GM18519 (cell line): ENCODE measurements at regions not wholly inside any gene's neighbourhood (a gene's known extent, or its start where the extent isn't known, plus 50 kb on each side); places are given as distances from the start of the nearest gene placed in this dataset.

ENCODE experiments used
- ATAC-seq: cut with Tn5 transposase; IDR thresholded peaks from one replicate; pipeline ENCODE4 v1.9.1; 2021; ENCODE audit warnings: mild to moderate bottlenecking, moderate library complexity; ENCODE audit not compliant: unreplicated experiment, low FRiP score

- ATAC-seq = no peak
Measured at GRCh38 chr1:163709636-163710035, 387.9 kb downstream of the NUF2 start.

- no peak for ATAC-seq
Measured at GRCh38 chr1:163712321-163712720, 390.6 kb downstream of the NUF2 start.

- ATAC-seq = no peak
Measured at GRCh38 chr1:163720294-163720693, 398.5 kb downstream of the NUF2 start.

GRCh38 chr1:163725551-163725950 lies 403.8 kb downstream of the NUF2 start:
- no peak for ATAC-seq

GRCh38 chr1:163730411-163730821 lies 408.7 kb downstream of the NUF2 start:
- no peak for ATAC-seq

GRCh38 chr1:163737261-163737660 lies 415.5 kb downstream of the NUF2 start:
- no peak for ATAC-seq

GRCh38 chr1:163744301-163744887 lies 422.6 kb downstream of the NUF2 start:
- ATAC-seq = no peak

GRCh38 chr1:163745204-163745603 lies 423.4 kb downstream of the NUF2 start:
- ATAC-seq = no peak

GRCh38 chr1:163747261-163747660 lies 425.5 kb downstream of the NUF2 start:
- ATAC-seq = no peak

- no peak for ATAC-seq
Measured at GRCh38 chr1:163747855-163748254, 426.1 kb downstream of the NUF2 start.

- no peak for ATAC-seq
Measured at GRCh38 chr1:163758977-163759670, 437.4 kb downstream of the NUF2 start.

GRCh38 chr1:163761898-163762297 lies 440.1 kb downstream of the NUF2 start:
- ATAC-seq = no peak

- ATAC-seq = no peak
Measured at GRCh38 chr1:163766257-163766918, 444.6 kb downstream of the NUF2 start.

- no peak for ATAC-seq
Measured at GRCh38 chr1:163768576-163768975, 446.8 kb downstream of the NUF2 start.

- no peak for ATAC-seq
Measured at GRCh38 chr1:163770265-163770664, 448.5 kb downstream of the NUF2 start.

- no peak for ATAC-seq
Measured at GRCh38 chr1:163771637-163772036, 449.9 kb downstream of the NUF2 start.

GRCh38 chr1:163772246-163772645 lies 450.5 kb downstream of the NUF2 start:
- ATAC-seq = no peak

- no peak for ATAC-seq
Measured at GRCh38 chr1:163773396-163773795, 451.6 kb downstream of the NUF2 start.

GRCh38 chr1:163774401-163774945 lies 452.7 kb downstream of the NUF2 start:
- ATAC-seq = no peak

GRCh38 chr1:163774978-163775620 lies 453.3 kb downstream of the NUF2 start:
- no peak for ATAC-seq

GRCh38 chr1:163777205-163777604 lies 455.5 kb downstream of the NUF2 start:
- no peak for ATAC-seq
